ENCODE measurements at regions not wholly inside any gene's neighbourhood (a gene's known extent, or its start where the extent isn't known, plus 50 kb on each side); places are given as distances from the start of the nearest gene placed in this dataset.

GRCh38 chr20:56841346-56841908, 212.3 kb downstream of the TFAP2C start:
- DNase-seq, result no peak

GRCh38 chr20:56842056-56842455, 212.9 kb downstream of the TFAP2C start:
- no peak for DNase-seq

- DNase-seq, result no peak
These were observed 214.3 kb downstream of the TFAP2C start for GRCh38 chr20:56843386-56843785.

GRCh38 chr20:56843817-56844216, 214.7 kb downstream of the TFAP2C start:
- DNase-seq, result no peak

GRCh38 chr20:56845546-56846086, 216.5 kb downstream of the TFAP2C start:
- DNase-seq, result no peak

GRCh38 chr20:56848561-56848960, 219.5 kb downstream of the TFAP2C start:
- DNase-seq, result no peak

GRCh38 chr20:56851552-56851951, 222.4 kb downstream of the TFAP2C start:
- DNase-seq, result no peak

GRCh38 chr20:56855708-56856107, 226.6 kb downstream of the TFAP2C start:
- no peak for DNase-seq

GRCh38 chr20:56857950-56858349, 228.8 kb downstream of the TFAP2C start:
- no peak for DNase-seq

- no peak for DNase-seq
These were observed 230.1 kb downstream of the TFAP2C start for GRCh38 chr20:56859039-56859800.

GRCh38 chr20:56859801-56860261, 230.7 kb downstream of the TFAP2C start:
- no peak for DNase-seq

GRCh38 chr20:56860413-56860812, 231.3 kb downstream of the TFAP2C start:
- no peak for DNase-seq

- no peak for DNase-seq
These were observed 232.5 kb downstream of the TFAP2C start for GRCh38 chr20:56861590-56861989.

GRCh38 chr20:56865055-56865454, 235.9 kb downstream of the TFAP2C start:
- no peak for DNase-seq

- no peak for DNase-seq
These were observed 238.0 kb downstream of the TFAP2C start for GRCh38 chr20:56867128-56867527.

- no peak for DNase-seq
These were observed 239.6 kb downstream of the TFAP2C start for GRCh38 chr20:56868746-56869145.

- no peak for DNase-seq
These were observed 241.2 kb downstream of the TFAP2C start for GRCh38 chr20:56870271-56870670.

GRCh38 chr20:56871691-56872090, 242.6 kb downstream of the TFAP2C start:
- DNase-seq, result no peak

GRCh38 chr20:56872620-56873458, 243.7 kb downstream of the TFAP2C start:
- DNase-seq, result no peak

- DNase-seq, result no peak
These were observed 244.7 kb downstream of the TFAP2C start for GRCh38 chr20:56873836-56874235.

GRCh38 chr20:56875052-56875659, 246.1 kb downstream of the TFAP2C start:
- DNase-seq, result no peak

- DNase-seq, result no peak
These were observed 246.7 kb downstream of the TFAP2C start for GRCh38 chr20:56875803-56876202.

- DNase-seq, result no peak
These were observed 256.4 kb downstream of the TFAP2C start for GRCh38 chr20:56885521-56885920.

Data from activated CD4-positive, alpha-beta T cell treated with anti-CD3 and anti-CD28 coated beads, Interleukin-2, amount 50 U/mL, for 4 hours (primary cell).